Panc1 (cell line): ENCODE measurements at regions not wholly inside any gene's neighbourhood (a gene's known extent, or its start where the extent isn't known, plus 50 kb on each side); places are given as distances from the start of the nearest gene placed in this dataset.

Experiments
- POLR2AphosphoS5 ChIP-seq: IDR thresholded peaks from 2 replicates; pipeline ENCODE4 v1.6.1; 2012; ENCODE audit warnings: mild to moderate bottlenecking, low read depth, low read length, moderate library complexity
- SIN3A ChIP-seq: IDR thresholded peaks from 2 replicates; pipeline ENCODE4 v1.6.1; 2012; ENCODE audit warnings: low read depth, mild to moderate bottlenecking, low read length, moderate library complexity, borderline replicate concordance; ENCODE audit not compliant: insufficient read depth
- TCF7L2 ChIP-seq: IDR thresholded peaks from 2 replicates; pipeline ENCODE4 v1.6.1; 2011; ENCODE audit warnings: mild to moderate bottlenecking, low read depth, low read length, inconsistent platforms
- TF ChIP-seq, protein P1 (sequence below): fragments of 450-650 bp; IDR thresholded peaks from 2 replicates; pipeline ENCODE4 v1.5.1; 2017; ENCODE audit warnings: mild to moderate bottlenecking
- TF ChIP-seq, protein P2 (sequence below), 2 experiments: IDR thresholded peaks; 2 replicates each; pipeline ENCODE4 v1.6.1; 2011 to 2012; ENCODE audit warnings: low read depth in 2 of 2, control low read depth in 1 of 2, low read length in 1 of 2, mild to moderate bottlenecking in 1 of 2, moderate library complexity in 1 of 2; ENCODE audit not compliant: insufficient read depth in 1 of 2

DNA sequence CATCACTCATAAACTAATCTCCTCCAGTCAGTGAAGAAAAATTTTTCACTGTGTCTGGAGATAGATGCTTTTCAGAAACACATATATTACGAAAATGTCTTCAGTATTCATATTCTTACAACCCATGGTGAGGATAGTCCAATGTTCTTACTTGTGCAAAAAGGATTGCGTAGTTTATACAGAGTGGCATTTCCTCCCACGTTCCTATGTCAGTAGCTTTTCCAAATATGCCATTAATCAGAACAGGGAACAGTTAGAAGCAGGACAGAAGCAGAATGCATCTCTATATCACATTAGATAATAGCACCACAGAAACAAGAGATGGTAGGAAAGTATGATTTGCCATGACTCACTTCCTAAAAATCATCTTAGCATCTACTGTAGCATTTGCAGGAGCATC lies 282.9 kb downstream of the SLITRK5 start:
- TF ChIP-seq, protein P1, sequence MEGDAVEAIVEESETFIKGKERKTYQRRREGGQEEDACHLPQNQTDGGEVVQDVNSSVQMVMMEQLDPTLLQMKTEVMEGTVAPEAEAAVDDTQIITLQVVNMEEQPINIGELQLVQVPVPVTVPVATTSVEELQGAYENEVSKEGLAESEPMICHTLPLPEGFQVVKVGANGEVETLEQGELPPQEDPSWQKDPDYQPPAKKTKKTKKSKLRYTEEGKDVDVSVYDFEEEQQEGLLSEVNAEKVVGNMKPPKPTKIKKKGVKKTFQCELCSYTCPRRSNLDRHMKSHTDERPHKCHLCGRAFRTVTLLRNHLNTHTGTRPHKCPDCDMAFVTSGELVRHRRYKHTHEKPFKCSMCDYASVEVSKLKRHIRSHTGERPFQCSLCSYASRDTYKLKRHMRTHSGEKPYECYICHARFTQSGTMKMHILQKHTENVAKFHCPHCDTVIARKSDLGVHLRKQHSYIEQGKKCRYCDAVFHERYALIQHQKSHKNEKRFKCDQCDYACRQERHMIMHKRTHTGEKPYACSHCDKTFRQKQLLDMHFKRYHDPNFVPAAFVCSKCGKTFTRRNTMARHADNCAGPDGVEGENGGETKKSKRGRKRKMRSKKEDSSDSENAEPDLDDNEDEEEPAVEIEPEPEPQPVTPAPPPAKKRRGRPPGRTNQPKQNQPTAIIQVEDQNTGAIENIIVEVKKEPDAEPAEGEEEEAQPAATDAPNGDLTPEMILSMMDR: no peak
- TF ChIP-seq POLR2AphosphoS5 (no peak), SIN3A (no peak), TCF7L2 (no peak)
- TF ChIP-seq, protein P2, sequence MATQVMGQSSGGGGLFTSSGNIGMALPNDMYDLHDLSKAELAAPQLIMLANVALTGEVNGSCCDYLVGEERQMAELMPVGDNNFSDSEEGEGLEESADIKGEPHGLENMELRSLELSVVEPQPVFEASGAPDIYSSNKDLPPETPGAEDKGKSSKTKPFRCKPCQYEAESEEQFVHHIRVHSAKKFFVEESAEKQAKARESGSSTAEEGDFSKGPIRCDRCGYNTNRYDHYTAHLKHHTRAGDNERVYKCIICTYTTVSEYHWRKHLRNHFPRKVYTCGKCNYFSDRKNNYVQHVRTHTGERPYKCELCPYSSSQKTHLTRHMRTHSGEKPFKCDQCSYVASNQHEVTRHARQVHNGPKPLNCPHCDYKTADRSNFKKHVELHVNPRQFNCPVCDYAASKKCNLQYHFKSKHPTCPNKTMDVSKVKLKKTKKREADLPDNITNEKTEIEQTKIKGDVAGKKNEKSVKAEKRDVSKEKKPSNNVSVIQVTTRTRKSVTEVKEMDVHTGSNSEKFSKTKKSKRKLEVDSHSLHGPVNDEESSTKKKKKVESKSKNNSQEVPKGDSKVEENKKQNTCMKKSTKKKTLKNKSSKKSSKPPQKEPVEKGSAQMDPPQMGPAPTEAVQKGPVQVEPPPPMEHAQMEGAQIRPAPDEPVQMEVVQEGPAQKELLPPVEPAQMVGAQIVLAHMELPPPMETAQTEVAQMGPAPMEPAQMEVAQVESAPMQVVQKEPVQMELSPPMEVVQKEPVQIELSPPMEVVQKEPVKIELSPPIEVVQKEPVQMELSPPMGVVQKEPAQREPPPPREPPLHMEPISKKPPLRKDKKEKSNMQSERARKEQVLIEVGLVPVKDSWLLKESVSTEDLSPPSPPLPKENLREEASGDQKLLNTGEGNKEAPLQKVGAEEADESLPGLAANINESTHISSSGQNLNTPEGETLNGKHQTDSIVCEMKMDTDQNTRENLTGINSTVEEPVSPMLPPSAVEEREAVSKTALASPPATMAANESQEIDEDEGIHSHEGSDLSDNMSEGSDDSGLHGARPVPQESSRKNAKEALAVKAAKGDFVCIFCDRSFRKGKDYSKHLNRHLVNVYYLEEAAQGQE (IDR thresholded peaks at IDR 0.05; ENCODE audit: insufficient read depth in 1 of 2, low read depth in 2 of 2, low read length in 1 of 2): no peak
